HCEC 1CT (cell line): ENCODE measurements at regions not wholly inside any gene's neighbourhood (a gene's known extent, or its start where the extent isn't known, plus 50 kb on each side); places are given as distances from the start of the nearest gene placed in this dataset.
A peak's percentile ranks its signal among the peaks of the same experiment; 100 is the strongest.

ENCODE experiments used
- DNase-seq: peaks from one replicate; pipeline ENCODE4 v3.0.0-alpha.2; 2017

GRCh38 chr2:144705328-144706245, 185.7 kb upstream of the ZEB2 start:
- peak; percentile 49 for DNase-seq

DNA sequence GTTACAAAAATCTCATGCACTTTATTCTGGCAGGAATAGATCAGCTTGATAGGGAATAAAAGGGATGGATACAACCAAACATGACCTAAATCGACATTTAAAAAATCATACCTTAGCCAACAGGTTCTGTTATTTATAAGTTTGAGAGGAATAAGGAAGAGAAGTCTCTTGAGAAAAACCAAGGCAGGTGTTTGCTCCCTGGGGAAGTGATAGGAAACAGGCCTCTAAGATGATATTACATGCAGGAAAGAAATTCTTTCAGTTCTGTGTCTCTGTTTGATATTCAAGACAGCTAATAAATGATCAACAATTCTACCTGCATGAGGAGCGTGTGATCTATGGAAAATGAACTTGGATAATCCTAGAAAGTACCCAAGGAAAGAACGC, 184.8 kb upstream of the ZEB2 start:
- no peak for DNase-seq

GRCh38 chr2:144703852-144704708, 184.2 kb upstream of the ZEB2 start:
- DNase-seq = peak; percentile 80

- DNase-seq = no peak
Observed at GRCh38 chr2:144702051-144702450, 182.1 kb upstream of the ZEB2 start.

GRCh38 chr2:144701259-144701658, 181.3 kb upstream of the ZEB2 start:
- DNase-seq = no peak

DNA sequence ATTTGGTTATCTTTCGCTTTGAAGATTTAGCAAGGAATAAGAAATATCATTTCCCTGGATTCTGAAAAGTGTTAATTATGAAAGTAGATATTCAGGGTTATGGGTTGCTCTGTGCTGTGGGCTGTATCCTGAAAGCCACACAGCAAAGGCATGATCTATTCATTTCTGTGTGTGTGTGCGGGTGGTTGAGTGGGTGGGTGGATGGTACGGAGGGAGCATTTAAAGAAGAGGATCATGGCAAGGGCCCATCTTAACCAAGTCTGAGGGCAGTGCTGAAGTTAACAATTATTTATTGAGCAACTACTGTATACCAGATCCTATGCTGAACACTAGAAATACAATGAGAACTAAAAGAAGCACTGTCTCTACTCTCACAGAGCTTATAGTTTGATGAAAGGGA, 178.2 kb upstream of the ZEB2 start:
- no peak for DNase-seq

DNA sequence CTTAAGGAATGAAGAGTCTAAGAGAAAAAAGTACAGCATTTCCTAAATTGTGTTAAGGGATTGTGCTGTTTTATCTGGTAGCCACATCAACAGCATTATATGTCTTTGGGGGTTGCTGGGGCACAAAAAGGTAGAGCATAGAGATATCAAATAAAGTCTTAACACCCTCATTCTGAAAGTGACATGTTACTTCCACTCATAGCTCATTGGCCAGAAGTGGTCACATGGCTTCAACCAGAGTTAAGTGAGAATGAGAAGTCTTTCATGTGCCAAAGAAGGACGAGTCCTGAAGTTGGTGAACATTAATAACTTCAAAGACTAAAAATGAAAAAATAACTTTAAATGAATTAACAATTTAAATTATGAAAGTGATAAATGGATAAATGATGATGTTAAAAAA, 175.7 kb upstream of the ZEB2 start:
- DNase-seq = no peak

DNA sequence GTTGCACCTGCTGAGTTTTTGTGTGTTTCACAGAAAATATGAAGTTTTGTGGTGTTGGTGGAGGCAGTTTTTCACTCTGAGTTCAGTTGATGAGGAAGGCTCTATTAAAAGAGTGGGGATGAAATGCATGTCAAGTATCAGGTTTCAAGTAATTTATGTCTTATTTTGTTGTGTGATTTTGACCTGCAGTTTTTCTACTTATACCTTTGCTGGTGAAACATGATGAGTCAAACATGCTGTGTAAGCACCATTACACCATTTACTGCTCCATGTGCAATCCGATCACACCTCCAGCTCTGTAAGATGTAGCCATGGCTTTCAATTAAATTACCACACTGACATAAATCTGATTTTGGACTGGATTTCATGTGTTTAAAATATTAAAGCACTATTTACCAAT, 174.5 kb upstream of the ZEB2 start:
- DNase-seq = no peak

DNA sequence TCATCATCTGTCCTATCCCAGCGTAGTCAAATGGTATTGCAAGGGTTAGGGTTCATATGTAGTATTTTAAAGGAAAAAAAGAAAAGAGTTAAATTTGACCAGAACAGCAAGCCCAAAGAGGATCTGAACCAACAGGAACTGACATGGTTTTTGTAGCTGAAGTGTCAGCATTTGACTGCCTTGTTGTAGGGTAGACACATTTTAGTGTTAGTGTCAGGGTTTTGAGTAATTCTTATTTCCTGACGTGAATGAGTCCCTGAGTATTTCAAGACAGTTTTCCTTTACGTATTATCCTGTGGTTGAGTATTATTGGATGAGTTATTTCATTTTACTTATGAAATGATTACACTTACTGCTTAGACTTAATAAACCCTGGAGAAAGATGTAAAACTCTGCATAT, 173.3 kb upstream of the ZEB2 start:
- DNase-seq = no peak

- no peak for DNase-seq
Observed at GRCh38 chr2:144692661-144693060, 172.7 kb upstream of the ZEB2 start.

GRCh38 chr2:144690771-144691170, 170.9 kb upstream of the ZEB2 start:
- DNase-seq = no peak

DNA sequence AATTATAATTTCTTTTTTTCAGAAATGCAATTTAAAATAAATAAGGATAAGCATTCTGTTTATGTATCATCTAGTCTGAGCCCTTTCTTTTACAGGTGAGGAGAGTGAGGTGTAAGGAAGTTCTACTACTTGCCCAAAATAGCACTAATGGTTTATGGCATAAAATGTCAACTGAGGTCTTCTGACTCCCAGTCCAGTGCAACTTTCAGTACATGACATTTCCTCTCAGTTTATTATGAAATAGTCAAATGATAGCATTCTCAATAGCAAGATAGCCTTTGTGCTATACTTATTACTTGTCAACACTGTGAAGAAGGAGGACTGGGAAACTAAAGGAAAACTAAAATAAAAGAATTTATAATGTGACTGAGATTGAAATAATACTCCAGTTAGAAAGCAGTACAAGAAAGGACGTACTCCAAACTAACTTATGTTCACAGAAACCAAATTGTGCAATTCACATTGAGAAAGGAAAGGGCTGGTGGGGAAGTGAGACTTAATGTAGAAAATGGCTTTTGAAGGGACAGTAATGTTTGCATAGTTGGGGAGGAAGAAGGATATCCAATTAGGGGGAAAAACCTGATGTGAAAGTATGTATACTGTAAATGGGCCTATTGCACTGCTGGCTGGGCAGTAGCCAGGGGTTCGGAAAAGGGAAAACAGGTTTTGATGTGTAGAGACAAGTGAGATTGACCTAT, 166.7 kb upstream of the ZEB2 start:
- no peak for DNase-seq

DNA sequence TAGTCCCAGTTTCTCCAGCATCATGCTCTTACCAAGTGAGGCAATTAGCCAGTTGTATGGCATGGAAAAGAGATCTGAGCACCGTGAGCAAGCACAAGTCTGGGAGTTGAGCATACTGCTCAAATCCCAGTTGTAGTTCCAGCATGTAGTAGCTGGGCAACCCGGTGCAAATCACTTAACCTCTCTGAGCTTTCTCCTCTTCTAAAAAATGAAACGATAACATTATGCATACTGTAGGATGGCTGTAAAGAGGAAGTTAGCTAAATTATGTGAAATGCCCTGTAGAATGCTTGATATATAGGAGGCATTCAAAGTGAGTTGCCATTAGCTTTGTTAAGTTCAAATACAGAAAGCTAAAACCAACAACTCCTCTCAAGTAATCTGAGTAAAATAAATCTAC, 164.0 kb upstream of the ZEB2 start:
- no peak for DNase-seq

GRCh38 chr2:144683107-144683753, 163.3 kb upstream of the ZEB2 start:
- no peak for DNase-seq

- DNase-seq = no peak
Observed at GRCh38 chr2:144682248-144682647, 162.3 kb upstream of the ZEB2 start.

DNA sequence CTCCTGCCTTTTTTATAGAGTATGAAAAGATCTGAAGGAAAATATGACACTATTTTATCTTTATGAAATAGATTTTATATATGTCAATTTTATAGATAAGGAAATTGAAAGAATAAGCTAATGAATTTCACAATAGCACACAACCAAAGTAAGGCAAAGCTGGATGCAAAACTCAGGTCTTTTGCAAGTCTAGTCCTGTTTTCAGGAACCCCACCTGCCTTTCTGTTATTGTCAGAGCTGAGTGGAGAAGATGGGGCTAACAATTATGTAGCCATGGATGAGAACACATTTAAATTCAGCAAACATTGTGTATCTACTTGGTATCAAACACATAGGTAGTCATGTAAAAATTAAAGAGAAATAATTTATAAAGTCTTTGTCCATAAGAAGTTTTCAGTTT, 161.5 kb upstream of the ZEB2 start:
- DNase-seq = no peak

- no peak for DNase-seq
Observed at GRCh38 chr2:144679942-144680341, 160.0 kb upstream of the ZEB2 start.

- no peak for DNase-seq
Observed at GRCh38 chr2:144678736-144679135, 158.8 kb upstream of the ZEB2 start.

- DNase-seq = no peak
Observed at GRCh38 chr2:144675731-144676130, 155.8 kb upstream of the ZEB2 start.

DNA sequence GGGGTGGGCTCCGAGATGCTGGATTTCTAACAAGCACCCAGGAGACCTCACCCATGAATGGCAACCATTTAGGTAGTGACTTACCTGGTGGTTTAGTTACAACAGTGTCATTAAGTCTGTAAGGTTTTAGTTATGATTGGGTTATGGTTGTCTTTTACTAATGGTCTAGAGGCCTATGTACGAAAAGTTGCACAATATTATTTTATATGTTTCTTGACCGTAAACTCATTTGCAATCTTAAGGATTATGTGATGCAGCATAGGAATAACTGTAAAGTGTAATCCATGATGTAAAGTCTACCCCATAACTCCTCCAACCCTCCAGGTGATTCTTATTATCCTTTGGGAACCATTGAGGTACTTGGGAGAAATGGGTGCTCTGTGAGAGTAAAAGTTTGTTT, 155.4 kb upstream of the ZEB2 start:
- DNase-seq = no peak

DNA sequence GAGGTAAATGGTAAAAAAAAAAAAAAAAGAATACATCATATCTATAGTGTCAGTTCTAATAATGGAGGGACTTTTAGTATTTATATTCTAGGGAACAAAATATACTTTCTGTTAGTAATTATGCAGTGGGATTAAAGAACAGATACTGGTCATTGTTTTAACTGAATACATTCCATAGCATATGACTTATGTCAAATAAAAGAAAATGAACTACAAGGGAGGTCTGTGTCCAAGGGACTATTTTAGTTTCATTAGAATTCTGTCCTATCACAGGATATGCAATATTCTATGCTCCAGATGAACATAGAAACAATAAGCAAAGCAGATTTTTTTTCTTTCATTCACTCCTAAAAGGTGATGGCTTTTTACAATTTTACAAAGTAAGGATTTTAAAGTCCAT, 154.2 kb upstream of the ZEB2 start:
- DNase-seq = no peak

DNA sequence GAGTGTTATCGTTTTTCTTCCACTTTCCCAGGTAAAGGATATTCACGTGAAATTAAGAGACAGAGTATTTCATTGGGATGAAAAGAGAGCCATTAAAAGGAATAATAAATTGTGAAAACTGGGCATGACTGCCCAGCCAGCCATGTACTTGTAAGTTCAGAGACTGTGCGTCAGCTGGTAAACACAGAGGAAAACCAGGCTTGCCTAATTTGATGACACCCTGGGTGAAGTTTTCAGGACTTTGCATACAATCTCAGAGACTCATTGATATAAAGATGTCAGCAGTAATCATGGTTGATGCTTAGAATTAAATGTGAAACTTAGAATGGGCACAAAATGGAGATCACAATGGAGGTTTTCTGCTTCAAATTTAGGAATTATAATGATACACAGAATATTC, 153.5 kb upstream of the ZEB2 start:
- no peak for DNase-seq
